ENCODE measurements at regions not wholly inside any gene's neighbourhood (a gene's known extent, or its start where the extent isn't known, plus 50 kb on each side); places are given as distances from the start of the nearest gene placed in this dataset.

DNA sequence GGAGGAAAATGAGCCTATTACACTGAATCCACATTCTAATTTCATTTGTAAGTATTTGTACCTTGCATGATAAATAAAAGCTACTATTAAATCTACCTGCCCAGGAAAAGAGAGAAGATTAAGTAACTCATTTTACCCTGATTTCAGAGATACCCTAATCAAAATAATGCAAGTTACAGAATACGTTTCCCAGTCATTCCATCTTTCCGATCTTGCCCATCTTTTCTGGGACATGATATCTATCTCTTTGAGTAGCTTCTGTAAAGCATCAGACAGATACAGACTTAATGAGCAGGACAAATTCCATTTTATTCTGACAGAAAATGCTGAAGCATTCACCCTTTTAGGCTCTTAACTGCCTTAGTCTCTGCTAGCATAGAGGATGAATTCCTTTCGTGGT is 56.6 kb downstream of the SPRY2 start:
- no peak for DNase-seq

DNA sequence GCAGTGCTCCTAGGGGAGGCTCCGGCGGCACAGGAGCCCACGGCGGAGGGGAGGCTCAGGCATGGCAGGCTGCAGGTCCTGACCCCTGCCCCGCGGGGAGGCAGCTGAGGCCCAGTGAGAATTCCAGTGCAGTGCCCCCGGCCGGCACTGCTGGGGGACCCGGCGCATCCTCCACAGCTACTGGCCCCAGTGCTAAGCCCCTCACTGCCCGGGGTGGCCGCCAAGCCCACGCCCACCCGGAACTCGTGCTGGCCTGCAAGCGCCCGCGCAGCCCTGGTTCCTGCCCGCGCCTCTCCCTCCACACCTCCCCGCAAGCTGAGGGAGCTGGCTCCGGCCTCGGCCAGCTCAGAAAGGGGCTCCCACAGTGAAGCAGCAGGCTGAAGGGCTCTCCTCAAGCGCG is 62.2 kb downstream of the SPRY2 start:
- DNase-seq = no peak

DNA sequence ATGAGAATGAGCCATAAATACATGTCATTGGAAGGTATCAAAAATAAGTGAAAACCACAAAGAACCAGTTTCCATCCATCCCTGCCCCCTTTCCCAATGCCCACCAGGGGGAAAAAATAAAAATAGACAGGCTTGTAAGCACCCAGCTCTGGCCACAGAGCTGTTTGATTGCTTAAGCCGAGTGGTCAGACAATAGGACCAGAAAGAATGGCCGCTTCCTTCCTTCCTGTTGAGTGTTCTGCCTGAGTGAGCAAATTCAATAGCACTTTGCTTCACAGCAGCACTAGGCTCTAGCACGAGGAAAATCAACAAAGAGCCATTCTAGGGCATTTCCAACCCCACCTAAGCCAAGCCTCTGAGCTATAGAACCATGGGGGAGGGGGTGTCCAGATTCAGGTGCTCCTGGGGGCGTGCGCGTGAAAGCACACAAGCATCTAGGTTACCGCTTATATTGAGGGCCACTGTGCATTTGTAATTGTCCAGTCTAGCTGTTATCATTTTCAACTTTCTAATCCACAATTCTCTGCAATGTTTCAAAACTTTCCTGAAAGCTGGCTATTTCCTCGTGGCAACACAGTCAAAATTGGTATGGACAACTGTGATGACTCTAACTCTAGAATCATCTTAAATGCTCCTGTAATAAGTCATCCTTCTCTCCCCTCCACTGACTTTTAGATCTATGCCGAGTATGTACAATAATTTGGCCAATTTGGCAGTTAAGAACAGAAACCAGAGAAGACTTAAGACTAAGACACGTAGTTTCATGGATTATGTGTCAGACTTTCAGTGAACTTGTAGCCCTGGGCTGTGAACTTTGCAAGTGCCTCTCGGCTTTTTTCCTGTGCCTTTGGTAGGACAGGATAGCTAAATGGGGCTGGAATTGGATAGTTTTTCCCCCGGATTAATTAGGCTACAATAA is 64.3 kb downstream of the SPRY2 start:
- peak; percentile 30 for DNase-seq

DNA sequence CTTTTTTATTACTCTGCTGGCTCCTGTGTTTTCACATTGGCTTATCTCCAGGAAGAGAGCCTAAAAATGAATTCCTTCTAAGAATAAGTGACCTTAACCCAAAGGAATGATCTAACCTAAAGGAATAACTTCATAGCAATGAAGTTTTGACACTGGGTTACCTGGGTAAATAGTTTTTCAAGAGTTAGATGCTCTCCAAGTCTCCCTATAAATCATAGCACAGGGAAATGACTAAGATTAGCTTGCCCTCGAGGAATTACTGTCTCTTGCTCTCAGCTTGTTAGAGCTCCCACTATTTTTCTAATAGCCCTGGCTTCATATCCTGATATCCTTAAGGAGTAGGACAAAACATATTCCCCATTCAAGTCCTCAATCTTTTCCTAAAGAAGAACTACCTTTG is 66.3 kb downstream of the SPRY2 start:
- no peak for DNase-seq

DNA sequence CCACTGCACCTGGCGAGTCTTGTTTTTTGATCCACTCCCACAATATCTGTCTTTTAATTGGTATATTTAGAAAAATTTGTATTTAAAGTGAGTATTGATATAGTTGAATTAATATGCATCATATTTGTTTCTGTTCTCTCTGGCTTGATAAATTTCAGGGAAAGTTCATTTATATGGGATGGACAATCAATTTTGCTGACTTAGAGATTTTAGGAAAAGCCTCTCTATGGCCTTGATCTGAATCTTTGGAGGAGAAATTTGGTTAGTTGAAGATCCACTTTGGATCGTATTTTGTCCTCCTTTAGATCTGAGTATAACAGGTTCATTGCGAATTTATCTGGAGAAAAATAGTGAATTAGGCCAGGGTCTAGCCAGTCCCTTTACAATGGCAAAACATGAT is 67.2 kb downstream of the SPRY2 start:
- DNase-seq = no peak

DNA sequence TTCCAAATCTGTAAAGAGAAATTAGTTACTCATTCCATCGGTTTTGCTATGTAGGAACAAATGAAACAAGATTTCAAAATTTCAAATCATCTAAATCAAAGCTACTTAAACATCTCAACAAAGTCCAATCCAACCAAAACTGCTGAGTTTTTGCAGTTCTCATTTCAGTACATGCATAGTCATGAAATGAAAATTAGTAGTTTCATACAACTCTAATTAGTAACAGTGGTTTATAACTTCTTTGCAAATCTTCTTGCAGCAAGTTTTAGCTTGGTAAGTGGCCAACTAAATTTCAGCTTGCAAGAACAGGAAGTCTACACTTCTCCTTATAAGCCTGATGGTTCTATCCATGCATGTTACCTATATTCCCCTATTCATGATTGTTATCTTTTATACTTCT is 75.6 kb downstream of the SPRY2 start:
- no peak for DNase-seq

DNA sequence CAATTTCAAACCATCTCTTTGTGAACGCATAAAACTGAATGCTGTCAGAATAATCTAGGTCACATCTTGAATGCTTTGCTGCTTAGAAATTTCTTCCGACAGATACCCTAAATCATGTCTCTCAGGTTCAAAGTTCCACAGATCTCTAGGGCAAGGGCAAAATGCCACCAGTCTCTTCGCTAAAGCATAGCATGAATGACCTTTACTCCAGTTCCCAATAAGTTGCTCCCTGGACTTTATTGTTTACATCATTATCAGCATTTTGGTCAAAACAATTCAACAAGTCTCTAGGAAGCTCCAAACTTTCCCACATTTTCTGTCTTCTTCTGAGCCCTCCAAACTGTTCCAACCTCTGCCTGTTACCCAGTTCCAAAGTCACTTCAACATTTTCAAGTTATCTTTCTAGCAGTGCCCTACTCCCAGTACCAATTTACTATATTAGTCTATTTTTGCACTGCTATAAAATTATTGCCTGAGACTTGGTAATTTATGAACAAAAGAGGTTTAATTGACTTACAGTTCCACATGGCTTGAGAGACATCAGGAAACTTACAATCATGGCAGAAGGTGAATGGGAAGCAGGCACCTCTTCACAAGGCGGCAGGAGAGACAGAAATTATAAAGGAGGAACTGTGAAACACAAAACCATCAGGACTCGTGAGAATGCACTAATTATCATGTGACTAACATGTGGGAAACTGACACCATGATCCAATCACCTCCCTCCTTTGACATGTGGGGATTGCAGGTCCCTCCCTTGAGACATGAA is 77.0 kb downstream of the SPRY2 start:
- no peak for DNase-seq

DNA sequence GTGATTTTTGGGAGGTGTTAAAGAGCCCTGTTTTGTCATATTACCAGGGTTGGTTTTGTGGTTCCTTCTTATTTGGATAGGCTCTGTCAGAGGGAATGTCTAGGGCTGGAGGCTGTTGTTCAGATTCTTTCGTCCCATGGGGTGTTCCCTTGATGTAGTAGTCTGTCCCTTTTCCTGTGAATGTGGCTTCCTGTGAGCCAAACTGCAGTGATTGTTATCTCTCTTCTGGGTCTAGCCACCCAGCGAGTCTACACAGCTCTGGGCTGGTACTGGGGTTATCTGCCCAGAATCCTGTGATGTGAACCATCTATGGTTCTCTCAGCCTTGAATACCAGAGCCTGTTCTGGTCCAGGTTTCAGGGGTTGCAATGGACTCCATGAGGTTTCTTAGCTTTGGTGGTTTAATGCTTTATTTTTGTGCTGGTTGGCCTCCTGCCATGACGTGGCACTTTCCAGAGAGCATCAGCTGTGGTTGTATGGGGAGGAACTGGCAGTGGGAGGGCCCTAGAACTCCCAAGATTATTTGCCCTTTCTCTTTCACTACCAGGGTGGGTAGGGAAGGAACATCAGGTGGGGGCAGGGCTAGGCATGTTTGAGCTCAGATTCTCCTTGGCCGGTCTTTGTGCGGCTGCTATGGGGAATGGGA is 78.8 kb downstream of the SPRY2 start:
- DNase-seq = no peak

DNA sequence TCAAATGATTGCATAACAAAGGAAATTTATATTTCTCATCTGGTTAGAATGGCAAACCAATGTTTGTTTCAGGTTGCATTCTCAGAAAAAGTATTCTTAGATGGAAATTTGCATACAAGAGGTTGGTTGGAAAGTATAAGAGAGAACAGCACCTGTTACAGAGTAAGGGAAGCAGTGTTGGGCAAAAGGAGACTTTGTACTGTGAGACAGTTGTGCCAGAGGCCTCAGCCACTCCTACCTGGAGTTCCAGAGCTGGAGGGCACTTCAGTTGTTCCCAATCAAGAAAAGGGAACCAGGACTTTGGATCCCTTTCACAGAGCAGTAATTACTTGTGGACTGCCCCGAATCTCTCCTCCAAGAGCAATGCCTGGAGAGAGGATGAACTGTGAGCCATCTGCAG is 81.8 kb downstream of the SPRY2 start:
- no peak for DNase-seq

DNA sequence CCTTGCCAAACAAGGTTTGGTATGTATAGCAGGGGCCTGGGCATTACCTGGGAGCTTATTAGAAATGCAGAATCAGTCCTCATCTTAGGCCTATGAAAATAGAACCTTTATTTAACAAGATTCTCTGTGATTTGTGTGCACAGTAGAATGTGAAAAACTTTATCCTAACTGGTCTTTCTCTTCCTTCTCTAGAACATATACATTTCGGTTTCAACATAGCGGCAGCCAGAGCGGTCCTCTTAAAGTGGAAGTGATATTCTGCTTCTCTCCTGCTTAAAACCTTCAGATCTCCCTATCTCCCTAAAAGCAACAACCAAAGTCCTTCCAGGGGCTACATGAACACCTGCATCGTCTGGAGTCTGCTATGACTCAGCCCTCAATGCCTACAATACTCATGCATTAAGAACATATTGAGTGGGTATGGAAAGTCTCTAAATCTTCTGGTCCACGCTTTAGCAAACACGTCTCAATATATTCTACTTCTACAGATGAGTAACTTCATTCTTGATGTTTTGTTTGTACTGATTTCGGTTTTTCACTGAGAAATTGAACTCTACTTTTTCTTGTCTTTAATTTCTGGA is 84.5 kb downstream of the SPRY2 start:
- no peak for DNase-seq

DNA sequence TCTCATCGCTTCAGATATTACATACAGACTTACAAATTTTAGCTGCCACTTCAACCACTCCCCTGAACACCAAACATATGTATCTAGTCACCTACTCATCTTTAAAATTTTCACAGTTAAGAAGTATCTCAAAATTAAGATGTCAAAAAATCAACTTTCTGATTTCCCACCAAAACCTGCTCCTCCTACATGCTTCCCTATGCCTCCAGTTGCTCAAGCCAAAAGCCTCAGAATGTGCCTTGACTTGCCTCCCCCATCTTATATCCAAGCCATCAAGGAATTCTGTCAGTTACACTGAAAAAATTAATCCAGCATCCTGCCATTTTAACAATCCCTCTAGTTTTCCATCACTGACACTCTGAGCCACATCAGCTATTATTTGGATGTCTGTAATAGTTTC is 85.0 kb downstream of the SPRY2 start:
- DNase-seq = no peak

DNA sequence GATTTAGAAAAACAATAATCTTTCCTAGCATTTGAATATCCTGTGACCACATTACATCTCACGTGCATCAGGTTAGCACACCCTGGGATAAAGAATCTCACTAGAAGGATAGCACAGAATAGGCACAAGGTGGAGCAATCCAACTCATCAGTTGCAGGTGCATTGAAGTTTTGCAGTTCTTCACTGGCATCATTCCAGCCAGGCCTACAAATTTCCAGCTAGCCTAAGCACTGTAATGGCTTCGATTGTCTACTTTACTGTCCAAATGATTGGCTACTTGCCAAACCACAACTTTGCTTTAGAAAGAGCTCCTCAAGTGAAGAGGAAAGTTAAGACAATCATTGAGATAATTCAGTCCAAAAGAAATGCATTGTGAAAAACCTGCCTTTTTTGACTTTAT is 89.5 kb downstream of the SPRY2 start:
- DNase-seq = no peak

DNA sequence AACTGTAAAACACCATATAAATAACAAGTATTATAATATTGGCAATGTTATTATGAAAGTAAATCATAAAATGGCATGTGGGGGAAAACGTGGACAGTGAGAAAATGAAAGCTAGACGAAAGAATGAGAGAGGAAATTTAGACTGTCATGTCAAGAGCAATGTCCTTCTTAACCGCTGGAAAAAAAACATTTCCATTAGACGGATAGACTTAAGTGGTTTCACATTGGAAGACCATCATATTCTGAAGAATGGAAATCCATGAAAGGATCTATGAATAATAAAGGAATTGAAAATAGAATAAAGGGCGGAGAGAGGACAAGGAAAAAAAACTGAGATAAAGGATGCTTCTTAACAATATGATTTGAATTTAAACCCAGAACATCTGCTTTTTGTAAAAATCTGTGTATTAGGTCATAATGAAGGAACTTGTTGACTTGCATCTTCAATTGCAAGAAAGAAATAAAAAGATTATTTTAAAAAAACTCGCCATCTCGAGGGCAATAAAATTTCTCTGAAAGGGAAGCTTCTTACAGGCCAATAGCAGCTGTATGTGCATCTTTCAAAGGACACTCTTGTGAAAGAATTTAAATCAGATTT is 90.6 kb downstream of the SPRY2 start:
- no peak for DNase-seq

DNA sequence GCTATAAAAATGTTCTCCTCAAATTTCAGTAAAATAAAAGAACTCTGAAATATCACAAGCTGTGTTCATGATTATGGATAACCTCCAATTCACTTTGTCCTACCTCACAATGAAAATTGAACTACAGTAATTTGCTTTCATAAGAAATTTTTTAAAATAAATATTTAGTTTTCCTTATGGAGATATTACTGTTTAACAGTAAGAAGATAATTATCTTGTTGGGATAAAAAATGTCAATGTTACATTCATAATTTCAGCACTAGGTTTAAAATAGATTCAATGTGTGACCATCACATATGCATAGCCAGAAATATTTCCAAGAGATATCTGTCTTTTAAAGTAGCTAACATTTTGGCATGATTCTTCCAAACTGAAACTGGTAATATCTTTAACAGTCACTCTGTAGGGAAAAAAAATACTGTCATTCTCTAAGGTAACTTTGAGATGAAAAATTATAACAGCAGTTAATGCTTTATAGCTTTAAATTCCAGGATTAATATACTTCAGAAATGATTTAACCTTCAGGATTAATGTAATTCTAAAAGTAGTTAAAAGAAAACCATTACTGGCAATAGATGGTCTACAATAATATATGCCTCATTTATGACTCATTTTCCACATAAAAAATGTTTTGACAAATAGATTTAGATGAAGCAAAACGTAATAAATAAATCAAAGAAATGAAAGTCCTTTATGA is 91.3 kb downstream of the SPRY2 start:
- DNase-seq = no peak

DNA sequence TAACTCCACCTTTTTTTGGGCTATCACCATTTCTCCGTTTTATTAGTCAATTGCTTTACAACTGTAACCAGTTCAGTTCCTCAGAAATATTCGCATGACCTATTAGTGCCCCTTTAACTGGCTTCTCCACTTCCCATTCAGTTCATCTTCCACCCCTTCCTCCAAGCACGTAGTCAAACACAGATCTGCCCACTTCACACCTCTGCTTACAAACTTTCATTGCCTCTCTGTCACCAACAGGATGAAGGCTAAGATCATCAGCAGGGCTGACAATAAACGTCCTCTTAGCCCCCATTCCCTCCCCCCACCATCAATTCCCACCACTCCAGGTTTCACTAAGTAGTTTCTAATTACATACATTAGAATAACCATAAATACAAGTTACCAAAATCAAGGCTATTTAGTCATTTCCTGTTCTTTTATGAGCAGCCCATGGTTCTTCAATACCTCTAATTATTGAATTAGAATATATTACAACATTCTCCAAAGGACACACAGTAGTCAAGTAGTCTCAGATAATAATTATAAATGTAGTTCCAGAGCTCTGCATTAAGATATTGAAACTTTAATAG is 95.7 kb downstream of the SPRY2 start:
- DNase-seq = no peak

DNA sequence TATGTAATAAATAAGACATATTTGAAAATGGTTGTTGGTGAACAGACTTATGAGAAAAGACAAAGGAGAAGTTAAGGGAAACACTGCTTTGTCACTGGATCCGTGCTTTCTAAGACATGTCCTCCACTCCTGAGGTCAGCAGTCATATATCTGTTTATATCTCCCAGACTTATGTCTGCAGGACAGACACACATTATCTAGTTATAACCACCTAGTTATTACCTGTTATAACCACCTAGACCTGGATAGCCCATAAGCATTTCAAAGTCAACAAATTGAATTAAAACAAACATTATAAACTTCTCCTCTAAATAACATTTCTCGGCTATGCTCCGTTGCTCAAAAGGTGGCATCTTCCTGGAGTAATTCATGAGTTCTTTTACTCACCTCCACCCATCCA is 96.4 kb downstream of the SPRY2 start:
- no peak for DNase-seq

DNA sequence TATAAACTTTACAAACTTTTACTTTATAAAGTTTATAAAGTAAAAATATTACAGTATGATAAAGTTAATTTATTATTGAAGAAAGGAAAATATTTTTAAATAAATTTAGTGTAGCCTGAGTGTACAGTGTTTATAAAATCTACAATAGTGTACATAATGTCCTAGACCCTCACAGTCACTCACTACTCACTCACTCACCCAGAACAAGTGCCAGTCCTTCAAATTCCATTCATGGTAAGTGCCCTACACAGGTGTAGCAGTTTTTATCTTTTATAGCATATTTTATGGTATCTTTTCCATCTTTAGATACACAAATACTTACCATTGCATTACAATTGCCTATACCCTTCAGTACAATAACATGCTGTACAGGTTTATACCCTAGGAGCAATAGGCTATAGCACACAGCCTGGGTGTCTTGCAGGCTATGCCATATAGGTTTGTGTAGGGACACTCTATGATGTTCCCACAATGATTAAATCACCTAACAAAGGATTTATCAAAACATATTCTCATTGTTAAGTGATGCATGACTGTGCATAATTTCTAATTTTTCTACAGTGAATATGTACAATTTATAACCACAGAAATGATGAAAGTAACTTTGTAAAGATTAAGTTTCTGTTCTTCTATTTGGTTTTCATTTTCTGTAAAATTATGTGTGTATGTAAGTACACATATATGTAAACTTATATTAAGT is 98.0 kb downstream of the SPRY2 start:
- DNase-seq = no peak

DNA sequence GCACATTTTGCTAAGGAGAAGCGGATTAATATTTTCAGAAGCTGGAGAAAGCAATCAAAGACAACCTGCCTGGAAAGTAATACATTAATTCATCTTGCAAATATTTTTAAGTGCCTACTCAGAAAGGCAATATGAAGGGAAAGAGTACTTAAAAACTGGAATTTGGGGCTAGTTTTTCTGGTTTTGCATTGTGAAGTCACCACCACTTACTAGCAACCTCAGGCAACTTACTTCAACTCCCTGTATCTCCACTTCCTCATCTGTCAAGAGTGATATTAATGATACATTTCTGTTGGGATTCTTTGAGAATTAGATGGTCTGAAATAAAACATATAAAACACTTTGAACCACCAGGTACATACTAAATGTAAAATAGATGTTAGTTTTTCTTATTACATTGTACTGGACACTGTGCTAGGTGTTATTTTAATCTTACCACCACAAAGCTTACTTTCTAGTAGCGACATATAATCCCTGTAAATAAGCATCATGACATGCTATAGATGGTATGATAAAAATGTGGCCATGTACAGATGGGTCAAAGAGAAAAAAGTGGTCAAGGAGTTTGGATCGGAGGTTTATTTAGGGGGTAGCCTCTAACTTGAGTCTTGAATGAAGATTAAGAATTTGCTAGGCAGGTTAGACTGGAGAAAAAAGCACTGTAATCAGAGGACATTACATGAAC is 101.2 kb downstream of the SPRY2 start:
- DNase-seq = no peak

DNA sequence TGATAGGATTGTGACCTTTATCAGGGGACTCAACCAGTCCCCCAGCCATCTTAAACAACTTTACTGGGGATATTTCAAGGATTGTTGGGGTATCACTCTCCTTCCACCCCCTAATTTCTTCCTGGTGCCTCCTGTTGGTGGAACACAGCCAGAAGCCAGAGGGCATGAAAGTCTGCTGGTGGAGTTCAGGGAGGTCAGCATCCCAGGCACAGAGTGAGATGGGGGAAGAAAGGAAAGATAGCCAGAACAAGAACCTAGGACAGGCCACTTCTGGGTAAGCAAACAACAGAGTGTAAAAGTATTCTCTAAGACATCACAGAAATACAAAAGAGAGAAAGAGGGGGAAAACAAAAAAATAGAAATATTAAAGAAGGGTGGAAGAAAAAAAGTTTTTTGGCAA is 101.8 kb downstream of the SPRY2 start:
- no peak for DNase-seq

DNA sequence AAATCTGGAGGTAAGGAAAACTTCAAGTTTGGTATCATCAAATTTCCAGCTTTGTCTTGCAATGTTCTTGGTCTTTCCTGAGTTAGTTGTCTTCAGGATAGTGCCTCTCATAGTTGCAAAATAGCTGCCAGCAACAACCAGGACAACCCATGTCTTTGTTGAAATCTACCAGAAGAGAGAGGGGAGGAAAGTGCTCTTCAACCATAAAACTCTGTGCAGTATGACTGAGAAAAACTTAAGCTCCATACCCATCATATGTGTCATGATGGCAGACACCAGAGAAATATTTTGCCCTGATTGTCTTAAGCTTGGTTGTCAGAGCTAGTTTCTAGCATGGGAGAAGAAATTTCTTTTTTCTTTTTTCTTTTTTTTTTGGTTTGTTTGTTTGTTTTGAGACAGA is 103.3 kb downstream of the SPRY2 start:
- no peak for DNase-seq

DNA sequence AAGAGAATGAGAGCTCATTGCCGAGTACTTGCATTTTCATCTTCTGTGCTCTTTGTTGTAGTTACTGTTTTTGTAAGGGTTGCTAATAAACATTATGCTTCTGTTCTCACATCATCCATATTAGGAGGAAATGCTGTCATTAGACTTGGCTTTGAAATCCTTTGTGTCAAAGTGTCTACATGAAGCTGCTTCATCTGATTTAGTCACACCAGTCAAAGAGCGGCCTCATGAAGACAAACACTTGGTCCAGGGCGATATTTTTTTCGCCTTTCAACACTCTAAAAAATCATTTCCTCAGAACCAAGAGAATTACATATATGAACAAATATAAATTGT is 105.0 kb downstream of the SPRY2 start:
- DNase-seq = no peak

Data from NCI-H2081 treated with DMSO at 0.1 percent for 48 hours (cell line).